ENCODE measurements at regions not wholly inside any gene's neighbourhood (a gene's known extent, or its start where the extent isn't known, plus 50 kb on each side); places are given as distances from the start of the nearest gene placed in this dataset.
"Not testable (repeated sequence)": the region's sequence is repeated elsewhere in the genome, so short reads cannot be mapped to it uniquely, and the experiment has no call there.

DNA sequence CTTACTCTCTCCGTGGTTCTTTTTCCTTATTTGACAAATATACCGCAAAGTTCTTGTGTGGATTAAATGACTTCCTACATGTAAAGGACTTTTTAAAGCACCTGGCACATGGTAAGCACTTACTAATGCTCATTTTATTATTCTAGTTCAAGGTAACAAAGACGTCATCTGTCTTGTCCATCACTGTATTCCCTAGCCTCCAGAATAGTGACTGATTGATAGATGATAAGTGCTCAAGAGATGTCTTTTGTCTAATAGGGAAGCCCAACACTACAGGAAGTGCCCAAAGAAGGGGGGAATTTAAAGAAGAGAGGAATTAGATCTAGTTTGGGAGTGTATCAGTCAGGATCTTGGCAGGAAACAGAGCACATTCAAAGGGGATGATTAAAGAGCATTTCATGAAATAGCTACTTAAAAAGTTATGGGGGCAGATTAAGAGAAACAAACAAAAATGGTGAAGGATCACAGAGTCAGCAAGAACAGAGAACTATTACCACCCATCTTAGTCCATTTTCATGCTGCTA is 151.9 kb downstream of the GXYLT1 start:
- Histone ChIP-seq H3K36me3 (ENCODE audit: control insufficient read depth in 1 of 2, insufficient read depth in 2 of 2, low read length in 1 of 2) (no peaks in the 10 kb centered on the region), H3K4me1 (ENCODE audit: control insufficient read depth in 1 of 2, insufficient read depth in 2 of 2, low read length in 2 of 2) (no peaks in the 10 kb centered on the region), H3K27me3 (ENCODE audit: control insufficient read depth in 1 of 2, insufficient read depth in 2 of 2, low read length in 1 of 2) (no peaks in the 10 kb centered on the region), H3K4me3 (ENCODE audit: low read length in 2 of 2) (no peak overlapping the region), H3K9me3 (ENCODE audit: control insufficient read depth, low read length) (peaks cover 6% of the 10 kb centered on the region), H3K27ac (ENCODE audit: low read depth in 1 of 2, low read length in 2 of 2) (no peak overlapping the region)
- intact Hi-C loops (cut with DNase I), result no loop called here
- WGBS, 2 donors, result 81% methylated on average over 3 of the region's 3 CpGs
- DNase-seq, result no peak
- ATAC-seq (ENCODE audit: low FRiP score), result no peak

DNA sequence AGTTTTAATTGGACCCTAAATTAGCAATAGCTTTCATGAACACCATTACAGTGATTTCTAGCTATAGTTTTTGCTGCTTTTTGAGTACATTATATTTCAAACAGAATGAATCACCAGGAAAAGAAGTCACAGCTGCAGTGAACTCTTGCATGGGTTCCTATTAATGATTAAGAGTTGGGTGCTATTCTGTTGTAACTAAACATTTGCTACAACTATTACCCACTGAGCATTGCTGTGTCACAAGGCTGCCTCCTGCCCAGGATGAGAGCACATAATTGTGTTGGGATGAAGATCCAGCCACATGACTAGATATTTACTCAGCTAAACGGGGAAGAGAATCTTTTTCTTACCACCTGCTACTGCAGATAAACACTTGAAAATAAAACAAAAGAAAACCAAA is 152.7 kb downstream of the GXYLT1 start:
- Histone ChIP-seq H3K4me1 (ENCODE audit: control insufficient read depth in 1 of 2, insufficient read depth in 2 of 2, low read length in 2 of 2) (no peaks in the 10 kb centered on the region), H3K9me3 (ENCODE audit: control insufficient read depth, low read length) (peaks cover 5% of the 10 kb centered on the region), H3K36me3 (ENCODE audit: control insufficient read depth in 1 of 2, insufficient read depth in 2 of 2, low read length in 1 of 2) (no peaks in the 10 kb centered on the region), H3K27me3 (ENCODE audit: control insufficient read depth in 1 of 2, insufficient read depth in 2 of 2, low read length in 1 of 2) (no peaks in the 10 kb centered on the region), H3K4me3 (ENCODE audit: low read length in 2 of 2) (no peak overlapping the region), H3K27ac (ENCODE audit: low read depth in 1 of 2, low read length in 2 of 2) (no peak overlapping the region)
- intact Hi-C loops (cut with DNase I), result no loop called here
- ATAC-seq (ENCODE audit: low FRiP score) (no peak), DNase-seq (no peak)
- WGBS, 2 donors, result 44 to 73% methylated on average over 1 of the region's 1 CpG

DNA sequence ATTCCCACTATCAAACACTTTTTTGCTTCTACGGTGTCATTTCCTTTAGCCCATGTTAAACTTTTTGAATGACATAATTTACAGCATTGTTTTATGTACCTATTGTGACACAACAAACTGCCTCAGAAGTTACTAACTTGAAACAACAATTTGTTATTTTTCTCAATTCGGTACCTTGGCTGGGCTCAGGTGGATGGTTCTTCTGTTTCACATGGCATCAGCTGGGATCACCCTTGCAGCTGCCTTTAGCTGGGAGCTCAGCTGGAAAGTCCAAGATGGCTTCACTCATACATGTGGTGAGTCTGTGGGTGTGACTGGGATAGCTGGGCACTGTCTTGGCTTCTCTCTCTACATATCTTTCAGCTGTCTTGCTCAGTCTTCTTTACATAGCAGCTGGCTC is 156.0 kb downstream of the GXYLT1 start:
- Histone ChIP-seq H3K9me3 (ENCODE audit: control insufficient read depth, low read length) (peaks cover 5% of the 10 kb centered on the region), H3K27me3 (ENCODE audit: control insufficient read depth in 1 of 2, insufficient read depth in 2 of 2, low read length in 1 of 2) (no peaks in the 10 kb centered on the region), H3K4me3 (ENCODE audit: low read length in 2 of 2) (no peak overlapping the region), H3K4me1 (ENCODE audit: control insufficient read depth in 1 of 2, insufficient read depth in 2 of 2, low read length in 2 of 2) (no peaks in the 10 kb centered on the region), H3K27ac (ENCODE audit: low read depth in 1 of 2, low read length in 2 of 2) (no peak overlapping the region), H3K36me3 (ENCODE audit: control insufficient read depth in 1 of 2, insufficient read depth in 2 of 2, low read length in 1 of 2) (no peaks in the 10 kb centered on the region)
- intact Hi-C loops (cut with DNase I), result no loop called here
- ATAC-seq (ENCODE audit: low FRiP score) (no peak), DNase-seq (no peak)
- 90 to 91% methylated on average over 2 of the region's 2 CpGs for WGBS, 2 donors

DNA sequence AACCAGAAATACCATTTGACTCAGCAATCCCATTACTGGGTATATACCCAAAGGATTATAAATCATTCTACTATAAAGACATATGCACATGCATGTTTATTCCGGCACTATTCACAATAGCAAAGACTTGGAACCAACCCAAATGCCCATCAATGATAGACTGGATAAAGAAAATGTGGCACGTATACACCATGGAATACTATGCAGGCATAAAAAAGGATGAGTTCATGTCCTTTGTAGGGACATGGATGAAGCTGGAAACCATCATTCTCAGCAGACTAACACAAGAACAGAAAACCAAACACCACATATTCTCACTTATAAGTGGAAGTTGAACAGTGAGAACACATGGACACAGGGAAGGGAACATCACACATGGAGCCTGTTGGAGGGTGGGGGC is 158.2 kb downstream of the GXYLT1 start:
- DNase-seq; H3K4me3 ChIP-seq (ENCODE audit: low read length in 2 of 2); H3K36me3 ChIP-seq (ENCODE audit: control insufficient read depth in 1 of 2, insufficient read depth in 2 of 2, low read length in 1 of 2); ATAC-seq (ENCODE audit: low FRiP score); intact Hi-C loops (cut with DNase I); H3K27me3 ChIP-seq (ENCODE audit: control insufficient read depth in 1 of 2, insufficient read depth in 2 of 2, low read length in 1 of 2); H3K4me1 ChIP-seq (ENCODE audit: control insufficient read depth in 1 of 2, insufficient read depth in 2 of 2, low read length in 2 of 2); H3K9me3 ChIP-seq (ENCODE audit: control insufficient read depth, low read length); H3K27ac ChIP-seq (ENCODE audit: low read depth in 1 of 2, low read length in 2 of 2): not testable (repeated sequence)
- WGBS, 2 donors, result 91 to 100% methylated on average over 2 of the region's 2 CpGs

DNA sequence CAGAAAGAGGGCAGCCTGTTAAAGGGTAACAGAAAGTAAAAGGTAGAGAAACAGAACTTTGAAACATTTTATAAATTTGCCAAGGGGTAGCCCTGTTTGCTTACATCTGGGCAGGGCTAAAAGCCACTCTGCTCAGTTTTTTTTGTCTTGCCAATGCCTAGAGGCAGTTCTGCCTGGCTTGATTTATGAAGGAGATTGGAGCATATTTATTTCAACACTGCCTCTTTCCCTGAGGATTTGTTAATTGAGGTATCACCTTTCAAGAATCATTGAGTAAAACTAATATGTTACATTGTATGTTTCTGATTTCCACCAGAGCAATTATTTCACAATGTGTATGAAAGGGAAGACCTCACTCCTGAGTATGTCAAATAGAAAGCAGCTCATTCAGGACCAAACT is 160.8 kb downstream of the GXYLT1 start:
- no peak overlapping the region for H3K27ac ChIP-seq (ENCODE audit: low read depth in 1 of 2, low read length in 2 of 2)
- H3K27me3 ChIP-seq (ENCODE audit: control insufficient read depth in 1 of 2, insufficient read depth in 2 of 2, low read length in 1 of 2), result no peaks in the 10 kb centered on the region
- peaks cover 1% of the 10 kb centered on the region for H3K9me3 ChIP-seq (ENCODE audit: control insufficient read depth, low read length)
- no peak for DNase-seq
- peaks cover 0 to 1% of the 10 kb centered on the region in 2 donors for H3K4me1 ChIP-seq (ENCODE audit: control insufficient read depth in 1 of 2, insufficient read depth in 2 of 2, low read length in 2 of 2)
- no peak overlapping the region for H3K4me3 ChIP-seq (ENCODE audit: low read length in 2 of 2)
- H3K36me3 ChIP-seq (ENCODE audit: control insufficient read depth in 1 of 2, insufficient read depth in 2 of 2, low read length in 1 of 2), result no peaks in the 10 kb centered on the region
- intact Hi-C loops (cut with DNase I), result no loop called here
- ATAC-seq (ENCODE audit: low FRiP score), result no peak

DNA sequence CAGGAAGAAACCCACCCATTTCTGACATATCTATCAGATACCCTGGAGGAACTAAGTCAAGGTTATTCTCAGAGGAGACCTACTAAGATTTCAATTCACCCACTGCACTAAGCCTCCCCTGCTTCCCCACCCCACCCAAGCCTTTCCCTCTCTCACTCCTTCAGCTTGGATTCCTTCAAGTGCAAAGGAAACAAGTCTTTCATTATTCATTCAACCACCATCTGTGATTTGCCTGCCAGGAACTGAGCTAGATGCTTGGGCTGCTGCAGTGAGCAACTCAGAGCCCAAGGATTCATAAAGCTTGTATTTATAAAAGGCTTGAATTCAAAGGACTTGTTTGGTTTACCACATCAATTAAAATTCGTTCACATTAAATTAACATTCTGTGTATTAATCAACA is 161.3 kb downstream of the GXYLT1 start:
- intact Hi-C loops (cut with DNase I), result no loop called here
- no peak for ATAC-seq (ENCODE audit: low FRiP score)
- Histone ChIP-seq H3K4me1 (ENCODE audit: control insufficient read depth in 1 of 2, insufficient read depth in 2 of 2, low read length in 2 of 2) (peaks cover 0 to 1% of the 10 kb centered on the region in 2 donors), H3K27ac (ENCODE audit: low read depth in 1 of 2, low read length in 2 of 2) (no peak overlapping the region), H3K27me3 (ENCODE audit: control insufficient read depth in 1 of 2, insufficient read depth in 2 of 2, low read length in 1 of 2) (no peaks in the 10 kb centered on the region), H3K36me3 (ENCODE audit: control insufficient read depth in 1 of 2, insufficient read depth in 2 of 2, low read length in 1 of 2) (no peaks in the 10 kb centered on the region), H3K9me3 (ENCODE audit: control insufficient read depth, low read length) (no peaks in the 10 kb centered on the region), H3K4me3 (ENCODE audit: low read length in 2 of 2) (no peak overlapping the region)
- DNase-seq, result no peak
- WGBS, 2 donors, result 20 to 33% methylated on average over 1 of the region's 1 CpG

DNA sequence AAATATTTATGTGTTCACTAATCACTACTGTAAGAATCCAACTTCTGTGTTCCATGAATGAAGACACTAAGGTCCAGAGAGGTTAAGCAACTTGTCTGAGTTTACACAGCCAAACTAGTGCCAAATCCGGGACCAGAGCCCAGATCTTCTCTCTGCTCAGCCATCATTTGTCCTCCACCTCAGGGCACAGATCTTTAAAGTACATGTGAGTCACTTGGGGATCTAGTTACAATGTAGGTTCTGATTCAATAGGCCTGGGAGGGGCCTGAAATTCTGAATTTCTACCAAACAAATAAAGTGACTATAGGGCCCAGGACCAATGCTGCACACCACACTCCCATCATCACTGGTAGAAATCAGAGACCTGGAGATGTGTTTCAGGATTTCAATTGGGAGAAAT is 162.9 kb downstream of the GXYLT1 start:
- WGBS, 2 donors, result 85 to 87% methylated on average over 1 of the region's 1 CpG
- Histone ChIP-seq H3K9me3 (ENCODE audit: control insufficient read depth, low read length) (no peaks in the 10 kb centered on the region), H3K4me1 (ENCODE audit: control insufficient read depth in 1 of 2, insufficient read depth in 2 of 2, low read length in 2 of 2) (peaks cover 0 to 1% of the 10 kb centered on the region in 2 donors), H3K27ac (ENCODE audit: low read depth in 1 of 2, low read length in 2 of 2) (no peak overlapping the region), H3K27me3 (ENCODE audit: control insufficient read depth in 1 of 2, insufficient read depth in 2 of 2, low read length in 1 of 2) (no peaks in the 10 kb centered on the region), H3K4me3 (ENCODE audit: low read length in 2 of 2) (no peak overlapping the region), H3K36me3 (ENCODE audit: control insufficient read depth in 1 of 2, insufficient read depth in 2 of 2, low read length in 1 of 2) (no peaks in the 10 kb centered on the region)
- ATAC-seq (ENCODE audit: low FRiP score) (no peak), DNase-seq (no peak)
- intact Hi-C loops (cut with DNase I), result no loop called here

DNA sequence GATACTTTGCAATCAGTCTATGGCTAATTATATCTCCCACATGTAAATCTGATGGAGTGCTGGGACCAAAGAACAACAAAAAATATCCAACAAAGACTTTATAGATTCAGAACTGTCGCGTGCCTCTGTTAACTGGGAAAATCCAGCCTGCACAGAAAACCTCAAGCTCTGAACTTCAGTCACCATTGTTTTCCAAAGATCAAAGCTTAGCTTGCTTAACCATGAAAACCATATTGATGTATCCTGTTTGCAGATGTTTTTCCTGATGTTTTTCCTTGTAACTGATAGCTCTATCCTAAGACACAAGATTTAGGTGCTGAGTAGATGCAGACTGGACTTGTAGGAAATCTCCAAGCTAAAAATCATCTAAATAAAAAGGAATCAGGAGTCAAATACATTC is 163.7 kb downstream of the GXYLT1 start:
- DNase-seq (no peak), ATAC-seq (ENCODE audit: low FRiP score) (no peak)
- WGBS, 2 donors, result 95% methylated on average over 2 of the region's 2 CpGs
- no peaks in the 10 kb centered on the region for H3K9me3 ChIP-seq (ENCODE audit: control insufficient read depth, low read length)
- no peak overlapping the region for H3K4me3 ChIP-seq (ENCODE audit: low read length in 2 of 2)
- no peaks in the 10 kb centered on the region for H3K36me3 ChIP-seq (ENCODE audit: control insufficient read depth in 1 of 2, insufficient read depth in 2 of 2, low read length in 1 of 2)
- intact Hi-C loops (cut with DNase I), result no loop called here
- H3K27me3 ChIP-seq (ENCODE audit: control insufficient read depth in 1 of 2, insufficient read depth in 2 of 2, low read length in 1 of 2), result no peaks in the 10 kb centered on the region
- H3K4me1 ChIP-seq (ENCODE audit: control insufficient read depth in 1 of 2, insufficient read depth in 2 of 2, low read length in 2 of 2), result peaks cover 0 to 1% of the 10 kb centered on the region in 2 donors
- no peak overlapping the region for H3K27ac ChIP-seq (ENCODE audit: low read depth in 1 of 2, low read length in 2 of 2)

DNA sequence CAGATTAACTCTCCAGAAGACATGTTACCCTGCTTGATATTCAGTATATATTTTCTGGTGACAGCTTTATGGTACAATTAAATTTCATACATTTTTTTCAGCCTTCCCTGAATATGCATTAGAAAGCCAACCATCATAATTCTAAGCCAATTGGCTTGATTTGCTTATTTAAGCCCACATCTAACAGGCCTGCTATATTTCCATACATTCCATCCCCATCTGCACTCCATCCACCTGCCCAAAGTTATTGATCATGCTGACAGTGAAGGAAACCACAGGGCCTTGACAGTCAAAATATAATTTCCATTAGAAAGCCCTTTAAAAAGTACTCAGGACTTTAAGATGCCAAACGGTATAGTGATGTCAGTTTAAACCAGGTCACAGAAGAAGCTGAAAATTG is 164.3 kb downstream of the GXYLT1 start:
- intact Hi-C loops (cut with DNase I), result no loop called here
- DNase-seq (no peak), ATAC-seq (ENCODE audit: low FRiP score) (no peak)
- Histone ChIP-seq H3K4me1 (ENCODE audit: control insufficient read depth in 1 of 2, insufficient read depth in 2 of 2, low read length in 2 of 2) (peaks cover 0 to 1% of the 10 kb centered on the region in 2 donors), H3K9me3 (ENCODE audit: control insufficient read depth, low read length) (no peaks in the 10 kb centered on the region), H3K4me3 (ENCODE audit: low read length in 2 of 2) (no peak overlapping the region), H3K27ac (ENCODE audit: low read depth in 1 of 2, low read length in 2 of 2) (no peak overlapping the region), H3K36me3 (ENCODE audit: control insufficient read depth in 1 of 2, insufficient read depth in 2 of 2, low read length in 1 of 2) (no peaks in the 10 kb centered on the region), H3K27me3 (ENCODE audit: control insufficient read depth in 1 of 2, insufficient read depth in 2 of 2, low read length in 1 of 2) (no peaks in the 10 kb centered on the region)
- 82 to 83% methylated on average over 1 of the region's 1 CpG for WGBS, 2 donors
